Endothelial cell of umbilical vein (primary cell): ENCODE measurements at regions not wholly inside any gene's neighbourhood (a gene's known extent, or its start where the extent isn't known, plus 50 kb on each side); places are given as distances from the start of the nearest gene placed in this dataset.

Experiments used
- BruUV-seq: library from RNA; stranded (reverse); fragments of 400-500 nt; replicated peaks from 2 replicates; lab custom pipeline; 2021; lab: Mats Ljungman, UMichigan
- CTCF ChIA-PET: fragments of 300-600, 350-600 bp; sonication (Branson Sonifier 250); formaldehyde crosslinking; loops from one replicate; lab custom pipeline; 2021; ENCODE audit warnings: antibody characterized with exemption, inconsistent platforms; lab: Charles Lee
- POLR2A ChIA-PET: fragments of 300-600, 350-600 bp; sonication (Branson Sonifier 250); formaldehyde crosslinking; loops from one replicate; lab custom pipeline; 2021; ENCODE audit warnings: antibody characterized with exemption, inconsistent platforms; lab: Charles Lee
- DNase-seq: peaks from one replicate; pipeline ENCODE4 v3.0.0-alpha.2; 2011; ENCODE audit warnings: low read depth, low spot score
- FAIRE-seq: peaks from 2 replicates; lab custom pipeline; 2011; peaks lifted over from hg19 to GRCh38; lab: Jason Lieb, UNC
- H2AFZ ChIP-seq: 2 replicates; pipeline ENCODE4 v1.6.0; 2012; ENCODE audit warnings: low read depth, low read length, control low read depth, inconsistent platforms
- H3K27ac ChIP-seq: 2 replicates; pipeline ENCODE4 v1.5.1; 2011; ENCODE audit warnings: low read depth, mild to moderate bottlenecking, control low read depth, low read length, moderate library complexity; ENCODE audit not compliant: insufficient read depth
- H3K27me3 ChIP-seq, 2 experiments: 2 replicates each; pipeline versions ENCODE4 v1.6.0 to v1.6.1; 2011; ENCODE audit warnings: low read length in 2 of 2, mixed read lengths in 1 of 2; ENCODE audit not compliant: control insufficient read depth in 2 of 2, insufficient read depth in 2 of 2
- H3K36me3 ChIP-seq, 2 experiments: 2 replicates in 1 of 2; 3 replicates in 1 of 2; pipeline ENCODE4 v1.5.1; 2011; ENCODE audit warnings: low read length in 2 of 2, mild to moderate bottlenecking in 1 of 2, moderate library complexity in 1 of 2; ENCODE audit not compliant: control insufficient read depth in 2 of 2, insufficient read depth in 2 of 2; ENCODE audit errors: extremely low read depth in 1 of 2
- H3K4me1 ChIP-seq: 3 replicates; pipeline ENCODE4 v1.5.1; 2011; ENCODE audit warnings: mild to moderate bottlenecking, low read length; ENCODE audit not compliant: control insufficient read depth, insufficient read depth; ENCODE audit errors: extremely low read depth
- H3K4me2 ChIP-seq: 2 replicates; pipeline ENCODE4 v1.6.1; 2011; ENCODE audit warnings: low read length, control low read depth, mixed read lengths; ENCODE audit not compliant: insufficient read depth
- H3K4me3 ChIP-seq, 3 experiments: fragments of 200-600 bp in 1 of 3; sonication (generic), shearing (Covaris generic) in 1 of 3; replicated peaks in 1 of 3; 2 replicates each; pipeline ENCODE4 v1.5.1; 2011 to 2016; ENCODE audit warnings: control low read depth in 3 of 3, low read length in 3 of 3, mild to moderate bottlenecking in 2 of 3, inconsistent platforms in 1 of 3, low read depth in 1 of 3, moderate library complexity in 1 of 3; ENCODE audit not compliant: insufficient read depth in 1 of 3
- H3K79me2 ChIP-seq: 2 replicates; pipeline ENCODE4 v1.6.0; 2012; ENCODE audit warnings: low read length, inconsistent platforms; ENCODE audit not compliant: control insufficient read depth, insufficient read depth
- H3K9ac ChIP-seq: replicated peaks from 2 replicates; pipeline ENCODE3; 2011; ENCODE audit warnings: low read length, control low read depth; ENCODE audit not compliant: insufficient read depth; ENCODE audit errors: extremely low read depth
- H3K9me1 ChIP-seq: replicated peaks from 3 replicates; pipeline ENCODE4 v1.6.0; 2011; ENCODE audit warnings: mild to moderate bottlenecking, low read length; ENCODE audit not compliant: control insufficient read depth, insufficient read depth; ENCODE audit errors: extremely low read depth
- H3K9me3 ChIP-seq: replicated peaks from 2 replicates; pipeline ENCODE4 v1.5.1; 2012; ENCODE audit warnings: low read length, inconsistent platforms; ENCODE audit not compliant: control insufficient read depth, insufficient read depth
- H4K20me1 ChIP-seq: replicated peaks from 2 replicates; pipeline ENCODE3; 2011; ENCODE audit warnings: mild to moderate bottlenecking, low read length; ENCODE audit not compliant: control insufficient read depth, insufficient read depth; ENCODE audit errors: extremely low read depth
- CTCF ChIP-seq, 2 donors: IDR thresholded peaks; 1 replicate in 1 of 2; 2 replicates in 1 of 2; pipeline ENCODE4 v1.5.1; 2011; ENCODE audit warnings: low read length in 2 of 2, mild to moderate bottlenecking in 2 of 2, moderate library complexity in 2 of 2, control low read depth in 1 of 2, inconsistent platforms in 1 of 2, low read depth in 1 of 2; ENCODE audit not compliant: insufficient read depth in 1 of 2; ENCODE audit errors: extremely low read depth in 1 of 2
- EZH2 ChIP-seq: IDR thresholded peaks from 2 replicates; pipeline ENCODE4 v1.6.1; 2012; ENCODE audit warnings: borderline replicate concordance, low read depth, mild to moderate bottlenecking, moderate library complexity, low read length, inconsistent platforms; ENCODE audit not compliant: severe bottlenecking
- FOS ChIP-seq: IDR thresholded peaks from 2 replicates; pipeline ENCODE4 v1.6.1; 2011; ENCODE audit warnings: mild to moderate bottlenecking, low read length, moderate library complexity, borderline replicate concordance; ENCODE audit not compliant: insufficient read depth
- GATA2 ChIP-seq: IDR thresholded peaks from 2 replicates; pipeline ENCODE4 v1.7.0; 2011; ENCODE audit warnings: low read depth, mild to moderate bottlenecking, moderate library complexity, mixed read lengths, low read length; ENCODE audit not compliant: insufficient read length, insufficient read depth
- JUN ChIP-seq: IDR thresholded peaks from 2 replicates; pipeline ENCODE4 v1.6.1; 2011; ENCODE audit warnings: borderline replicate concordance, low read depth; ENCODE audit not compliant: insufficient read length, insufficient read depth
- MAX ChIP-seq: IDR thresholded peaks from 2 replicates; pipeline ENCODE4 v1.6.1; 2011; ENCODE audit not compliant: insufficient read depth, insufficient read length
- MYC ChIP-seq: IDR thresholded peaks from one replicate; pipeline ENCODE4 v1.6.1; 2011; ENCODE audit warnings: mild to moderate bottlenecking, low read depth, low read length
- POLR2A ChIP-seq: IDR thresholded peaks from 2 replicates; pipeline ENCODE4 v1.6.1; 2012; ENCODE audit warnings: low read depth, mild to moderate bottlenecking, control low read depth, low read length
- POLR2AphosphoS5 ChIP-seq: IDR thresholded peaks from 2 replicates; pipeline ENCODE4 v1.6.1; 2012; ENCODE audit warnings: low read depth, mild to moderate bottlenecking, control low read depth, low read length, moderate library complexity; ENCODE audit not compliant: insufficient read depth
- dilution Hi-C: fragments of 300-500 bp; cut with MboI; formaldehyde crosslinking; loops from one replicate; pipeline ENCODE4 v1.15.0; 2019; ENCODE audit warnings: low sequenced_read_pairs; ENCODE audit not compliant: extremely low pct_ligation_motif_present
- intact Hi-C: fragments of 100-400 bp; cut with micrococcal nuclease; formaldehyde crosslinking; loops from one replicate; pipeline ENCODE4 v1.10.0; 2022

GRCh38 chr7:9200626-9201025 lies 767.2 kb downstream of the NXPH1 start:
- H3K4me2 ChIP-seq, result no peak overlapping the region
- H3K9me3 ChIP-seq, result no peaks in the 10 kb centered on the region
- ChIA-PET CTCF (no interaction called here), POLR2A (no interaction called here)
- TF ChIP-seq GATA2, result no peak
- no peak for TF ChIP-seq EZH2
- no peak for TF ChIP-seq POLR2A
- no peak for TF ChIP-seq MYC
- TF ChIP-seq POLR2AphosphoS5, result no peak
- no peak for TF ChIP-seq FOS
- TF ChIP-seq MAX, result no peak
- no peak for TF ChIP-seq JUN
- no peak for TF ChIP-seq CTCF (IDR thresholded peaks at IDR 0.05; ENCODE audit: extremely low read depth in 1 of 2, insufficient read depth in 1 of 2, low read depth in 1 of 2, low read length in 2 of 2)
- H3K27me3 ChIP-seq, result no peaks in the 10 kb centered on the region
- no peaks in the 10 kb centered on the region for H3K36me3 ChIP-seq
- no TSS peak for BruUV-seq
- no peaks in the 10 kb centered on the region for H4K20me1 ChIP-seq
- no peaks in the 10 kb centered on the region for H3K4me1 ChIP-seq
- FAIRE-seq, result no peak
- DNase-seq, result no peak
- dilution Hi-C loops, result no loop called here
- intact Hi-C loops, result no loop called here
- H3K4me3 ChIP-seq, result no peak overlapping the region
- H3K9ac ChIP-seq, result no peak overlapping the region
- no peak overlapping the region for H3K27ac ChIP-seq
- H3K9me1 ChIP-seq, result no peaks in the 10 kb centered on the region
- H2AFZ ChIP-seq, result no peak overlapping the region
- no peaks in the 10 kb centered on the region for H3K79me2 ChIP-seq
